Subcutaneous abdominal adipose tissue (tissue), 5 donors: ENCODE measurements at regions not wholly inside any gene's neighbourhood (a gene's known extent, or its start where the extent isn't known, plus 50 kb on each side); places are given as distances from the start of the nearest gene placed in this dataset.

Experiments
- H3K27ac ChIP-seq: one replicate; pipeline ENCODE4 v1.7.0; 2013; ENCODE audit warnings: low read depth, mild to moderate bottlenecking, inconsistent platforms, low read length, moderate library complexity
- H3K27me3 ChIP-seq, 5 donors: one replicate each; pipeline ENCODE4 v1.7.0; 2013; ENCODE audit warnings: low read length in 5 of 5, inconsistent platforms in 1 of 5; ENCODE audit not compliant: control insufficient read depth in 5 of 5, insufficient read depth in 4 of 5
- H3K36me3 ChIP-seq, 5 donors: one replicate each; pipeline ENCODE4 v1.7.0; 2013; ENCODE audit warnings: low read length in 5 of 5; ENCODE audit not compliant: control insufficient read depth in 5 of 5, insufficient read depth in 5 of 5
- H3K4me1 ChIP-seq, 5 donors: one replicate each; pipeline ENCODE4 v1.7.0; 2013; ENCODE audit warnings: low read length in 5 of 5, mild to moderate bottlenecking in 3 of 5, moderate library complexity in 1 of 5; ENCODE audit not compliant: control insufficient read depth in 5 of 5, insufficient read depth in 5 of 5
- H3K4me3 ChIP-seq, 5 donors: one replicate each; pipeline ENCODE4 v1.7.0; 2013; ENCODE audit warnings: low read length in 5 of 5, low read depth in 1 of 5
- H3K9ac ChIP-seq, 5 donors: one replicate each; pipeline ENCODE4 v1.7.0; 2013; ENCODE audit warnings: low read length in 5 of 5, mild to moderate bottlenecking in 4 of 5, moderate library complexity in 3 of 5
- H3K9me3 ChIP-seq, 5 donors: one replicate each; pipeline ENCODE4 v1.7.0; 2013; ENCODE audit warnings: low read length in 5 of 5; ENCODE audit not compliant: control insufficient read depth in 5 of 5
- donor health status: healthy.
- donor health status: healthy.
- donor health status: healthy.
- donor health status: healthy.
- donor health status: healthy.

DNA sequence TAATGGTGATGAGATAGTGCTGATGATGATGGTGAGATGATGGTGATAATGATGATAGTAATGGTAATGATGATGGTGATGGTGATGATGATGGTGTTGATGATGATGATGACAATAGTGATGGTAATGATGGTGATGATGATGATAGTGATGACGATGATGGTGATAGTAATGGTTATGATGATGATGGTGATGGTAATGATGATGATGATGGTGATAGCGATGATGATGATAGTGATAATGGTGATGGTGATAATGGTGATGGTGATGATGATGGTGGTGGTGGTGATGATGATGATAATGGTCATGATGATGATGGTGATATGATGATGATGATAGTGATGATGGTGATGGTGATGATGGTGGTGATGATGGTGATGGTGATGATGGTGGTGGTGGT, 384.6 kb downstream of the MATN1 start:
- H3K27me3 ChIP-seq = peaks cover 15 to 30% (median 15%) of the 10 kb centered on the region in 5 donors
- H3K9me3 ChIP-seq = peaks cover 0 to 7% (median 3%) of the 10 kb centered on the region in 5 donors
- H3K27ac ChIP-seq = no peak overlapping the region
- H3K9ac ChIP-seq = no peak overlapping the region
- H3K4me1 ChIP-seq = no peaks in the 10 kb centered on the region
- H3K36me3 ChIP-seq = no peaks in the 10 kb centered on the region
- no peak overlapping the region for H3K4me3 ChIP-seq

DNA sequence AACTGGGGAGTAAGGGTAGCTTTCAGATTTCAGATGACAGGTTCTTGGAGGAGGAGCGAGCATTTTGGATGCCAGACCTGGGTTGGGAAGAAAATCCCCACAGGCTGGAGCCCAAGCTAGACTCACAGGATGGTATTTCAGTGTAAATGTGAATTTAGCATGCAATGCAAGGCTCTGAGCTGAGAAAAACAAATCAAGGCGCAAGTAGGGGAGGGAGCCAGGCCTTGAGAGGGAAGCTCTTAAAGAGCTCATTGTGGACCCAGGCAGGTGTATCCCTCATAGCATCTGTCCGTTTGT, 386.1 kb downstream of the MATN1 start:
- Histone ChIP-seq H3K9ac (no peak overlapping the region), H3K36me3 (no peaks in the 10 kb centered on the region), H3K4me3 (no peak overlapping the region), H3K27ac (no peak overlapping the region), H3K27me3 (peaks cover 5 to 19% (median 7%) of the 10 kb centered on the region in 5 donors), H3K9me3 (peaks cover 0 to 7% (median 0%) of the 10 kb centered on the region in 5 donors), H3K4me1 (no peaks in the 10 kb centered on the region)

DNA sequence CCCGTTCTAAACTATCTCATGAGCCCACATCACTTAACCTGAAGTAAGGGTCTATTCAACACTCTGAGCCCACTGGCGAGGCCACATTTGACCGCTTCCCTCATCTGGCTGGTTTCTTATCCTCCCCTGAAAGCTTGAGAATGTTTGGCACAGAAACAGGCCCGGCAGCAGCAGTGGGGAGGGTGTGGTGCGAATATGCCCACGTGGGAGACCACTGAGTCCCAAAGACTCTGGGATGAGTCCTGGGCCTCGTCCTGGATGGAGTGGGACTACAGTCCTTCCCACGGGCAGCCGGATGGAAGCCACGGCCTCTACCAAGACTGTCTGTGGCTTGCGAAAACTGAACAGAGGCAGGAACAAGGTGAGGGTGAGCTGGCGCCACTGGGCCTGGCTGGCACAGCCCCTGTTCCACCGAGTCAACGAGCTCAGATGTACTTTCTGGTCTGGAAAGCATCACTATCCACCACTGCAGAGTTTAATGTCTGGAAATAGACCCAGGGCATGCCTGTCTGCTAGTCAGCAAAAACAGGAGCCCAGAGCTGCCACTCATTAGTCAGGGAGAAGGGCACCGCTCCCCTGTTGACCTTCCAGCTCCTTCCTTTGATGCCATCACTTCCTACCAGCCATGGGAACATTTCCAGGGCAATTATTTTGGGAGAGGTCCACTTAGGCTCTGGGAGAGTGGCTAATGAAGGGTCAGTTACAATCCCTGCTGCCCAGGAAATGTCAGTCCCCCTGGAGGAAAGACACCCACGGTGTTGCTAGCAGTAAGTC, 386.6 kb downstream of the MATN1 start:
- Histone ChIP-seq H3K4me1 (no peaks in the 10 kb centered on the region), H3K27me3 (peaks cover 5 to 14% (median 6%) of the 10 kb centered on the region in 5 donors), H3K4me3 (no peak overlapping the region), H3K9ac (no peak overlapping the region), H3K9me3 (peaks cover 0 to 7% (median 0%) of the 10 kb centered on the region in 5 donors), H3K27ac (no peak overlapping the region), H3K36me3 (no peaks in the 10 kb centered on the region)

DNA sequence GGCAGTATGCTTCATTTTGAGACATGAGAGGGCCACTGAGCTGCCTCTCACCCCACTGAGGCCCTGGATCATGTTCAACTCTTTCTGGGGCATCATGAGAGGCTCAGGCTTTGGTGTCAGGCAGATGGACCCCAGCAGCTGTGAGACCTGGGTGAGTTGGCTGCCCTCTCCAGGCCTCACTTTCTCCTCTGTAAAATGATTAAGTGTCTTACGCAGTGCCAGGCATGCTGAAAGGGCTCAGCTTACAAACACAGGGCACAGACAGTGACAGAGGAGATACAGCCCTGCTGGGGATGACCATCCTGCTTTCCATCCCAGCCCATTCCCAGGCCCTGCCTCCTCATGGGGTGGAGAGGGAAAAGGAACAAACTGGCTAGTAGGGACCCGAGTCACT, 387.4 kb downstream of the MATN1 start:
- Histone ChIP-seq H3K27ac (no peak overlapping the region), H3K27me3 (peaks cover under 1 to 10% (median 8%) of the 10 kb centered on the region in 5 donors), H3K4me3 (no peak overlapping the region), H3K9ac (no peak overlapping the region), H3K4me1 (no peaks in the 10 kb centered on the region), H3K36me3 (no peaks in the 10 kb centered on the region), H3K9me3 (peaks cover 0 to 3% (median 0%) of the 10 kb centered on the region in 5 donors)

DNA sequence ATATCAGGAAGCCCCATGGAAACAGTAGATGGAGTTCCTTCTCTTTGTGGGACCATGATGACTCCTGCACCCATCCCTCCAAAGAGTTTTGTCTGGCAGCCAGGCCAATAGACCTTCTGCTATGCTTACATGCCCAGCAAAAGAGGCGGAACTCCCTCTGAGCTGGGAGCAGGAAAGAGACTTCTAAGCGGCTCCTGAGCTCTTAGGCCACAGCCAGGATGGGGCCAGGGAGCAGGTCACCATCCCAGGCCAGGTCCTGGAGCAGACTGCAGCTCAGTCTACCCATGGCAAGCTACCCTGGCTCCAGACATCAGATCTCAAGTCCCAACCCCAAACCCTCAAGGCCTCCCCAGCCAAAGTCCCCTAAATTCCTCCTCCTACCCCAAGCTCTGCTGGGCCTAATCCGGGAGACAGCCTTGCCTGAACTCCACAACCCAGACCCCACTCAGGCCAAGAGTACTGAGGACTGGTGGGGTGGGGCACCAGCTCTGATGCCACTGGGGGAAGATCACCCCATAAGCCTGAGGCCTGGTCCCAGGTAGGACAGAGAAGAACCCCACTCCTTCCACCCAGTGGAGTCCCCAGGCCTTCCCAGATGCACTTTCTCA, 387.9 kb downstream of the MATN1 start:
- H3K27me3 ChIP-seq = peaks cover 0 to 10% (median 8%) of the 10 kb centered on the region in 5 donors
- no peak overlapping the region for H3K4me3 ChIP-seq
- H3K27ac ChIP-seq = no peak overlapping the region

DNA sequence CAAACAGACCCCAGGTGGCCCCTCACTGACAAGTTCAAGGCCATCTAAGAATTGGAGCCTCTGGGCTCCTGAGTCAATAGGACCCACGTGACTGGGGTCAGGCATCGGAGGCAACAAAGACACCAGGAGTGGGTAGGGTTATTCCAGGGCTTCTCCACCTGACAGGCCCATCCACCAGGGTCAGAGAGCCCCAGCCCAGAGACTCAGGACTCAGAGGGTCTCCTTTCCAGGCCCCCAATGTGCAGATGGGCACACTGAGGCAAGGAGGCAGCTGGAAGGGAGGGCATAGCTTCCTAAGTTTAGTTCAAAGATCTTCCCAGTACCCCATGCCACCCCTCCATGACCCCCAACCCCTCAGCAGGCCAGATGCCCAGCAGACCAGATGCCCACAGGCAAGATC, 388.6 kb downstream of the MATN1 start:
- no peak overlapping the region for H3K9ac ChIP-seq

More for the DNA sequence above, 387.9 kb downstream of the MATN1 start:
- Histone ChIP-seq H3K36me3 (no peaks in the 10 kb centered on the region), H3K9ac (no peak overlapping the region), H3K4me1 (no peaks in the 10 kb centered on the region), H3K9me3 (peaks cover 0 to 3% (median 0%) of the 10 kb centered on the region in 5 donors)

DNA sequence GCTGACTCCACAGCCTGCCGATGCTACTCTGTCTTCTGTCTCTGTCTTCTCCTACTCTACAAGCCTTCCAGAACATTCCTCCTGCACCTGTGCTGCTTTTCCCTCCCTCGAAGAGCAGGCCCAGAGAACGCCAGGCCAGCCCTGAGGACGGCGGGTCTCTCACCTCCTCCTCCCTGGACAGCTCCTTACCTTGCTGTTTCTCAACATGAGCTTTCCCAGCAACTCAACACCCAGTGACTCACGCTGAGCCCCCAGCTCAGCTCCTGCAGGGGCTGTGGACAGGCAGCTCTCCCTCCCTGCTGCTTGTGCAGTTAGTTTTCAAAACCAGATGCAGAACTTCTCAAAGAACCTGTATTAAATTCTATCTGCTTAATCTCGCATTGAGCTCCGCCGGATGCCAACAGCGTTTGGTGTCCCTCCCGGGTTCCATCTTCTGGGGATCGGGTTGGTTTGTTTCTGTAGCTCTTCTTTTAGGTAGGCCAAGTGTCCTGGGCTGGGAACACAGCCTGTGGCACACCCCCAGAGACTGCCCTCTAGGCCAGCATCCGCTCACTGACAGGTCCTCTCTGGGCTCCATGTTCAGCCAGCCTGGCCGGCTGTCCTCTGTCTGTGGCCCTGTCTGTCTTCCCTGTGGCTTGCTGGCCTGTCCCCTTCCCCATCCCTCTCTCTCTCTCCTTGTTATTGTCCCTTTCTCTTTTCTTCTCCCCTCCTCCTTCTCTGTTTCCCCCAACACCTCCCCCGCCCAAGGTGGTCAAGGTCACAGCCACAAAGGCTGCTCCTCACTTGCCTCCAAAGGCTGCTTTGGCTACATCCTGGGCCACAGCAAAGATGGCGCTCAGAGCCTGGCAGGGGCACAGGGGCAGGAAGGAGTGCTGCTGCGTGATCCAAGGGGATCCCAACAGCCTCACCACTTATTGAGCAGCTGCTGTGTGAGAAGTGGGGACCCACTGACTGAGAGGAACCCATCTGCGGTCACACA, 391.0 kb downstream of the MATN1 start:
- H3K9me3 ChIP-seq = no peaks in the 10 kb centered on the region
- H3K27me3 ChIP-seq = peaks cover 0 to 6% (median 3%) of the 10 kb centered on the region in 5 donors
- H3K27ac ChIP-seq = no peak overlapping the region
- H3K9ac ChIP-seq = no peak overlapping the region
- H3K4me3 ChIP-seq = no peak overlapping the region
- no peaks in the 10 kb centered on the region for H3K4me1 ChIP-seq
- no peaks in the 10 kb centered on the region for H3K36me3 ChIP-seq

More for the DNA sequence above, 388.6 kb downstream of the MATN1 start:
- Histone ChIP-seq H3K9me3 (peaks cover 0 to 2% (median 0%) of the 10 kb centered on the region in 5 donors), H3K27ac (no peak overlapping the region), H3K27me3 (peaks cover 0 to 8% (median 6%) of the 10 kb centered on the region in 5 donors), H3K36me3 (no peaks in the 10 kb centered on the region), H3K4me1 (no peaks in the 10 kb centered on the region), H3K4me3 (no peak overlapping the region)

DNA sequence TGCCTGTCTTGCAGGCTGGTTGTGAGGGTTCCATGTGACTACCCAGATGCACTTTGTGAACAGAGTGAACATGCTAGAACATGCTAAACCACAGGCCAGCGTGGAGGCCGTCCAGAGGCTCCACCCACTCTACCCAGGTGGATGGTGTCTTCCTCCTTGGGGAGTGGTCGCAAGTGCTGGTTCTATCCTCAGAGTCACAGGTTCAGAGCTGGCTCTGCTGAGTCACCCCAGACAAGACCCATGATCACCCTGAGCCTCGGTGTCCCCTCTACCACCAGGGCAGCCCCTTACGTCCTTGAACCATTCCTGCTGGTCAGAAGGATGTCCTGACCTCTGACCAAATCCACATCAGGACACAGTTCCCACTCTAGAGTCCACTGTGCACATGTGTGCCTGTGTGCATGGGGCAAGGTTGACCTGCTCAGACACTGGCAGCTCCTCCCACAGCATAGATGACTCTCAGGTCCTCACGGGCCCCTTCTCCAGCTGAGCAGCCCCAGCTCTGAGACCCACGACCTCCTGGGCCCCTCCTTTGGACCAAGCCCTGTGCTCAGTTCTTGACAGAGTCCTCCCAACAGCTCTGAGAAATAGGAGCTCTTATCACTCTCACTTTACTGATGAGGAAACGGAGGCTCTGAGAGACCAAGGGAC, 391.8 kb downstream of the MATN1 start:
- Histone ChIP-seq H3K36me3 (no peaks in the 10 kb centered on the region), H3K9ac (no peak overlapping the region), H3K9me3 (no peaks in the 10 kb centered on the region), H3K4me3 (no peak overlapping the region), H3K27ac (no peak overlapping the region), H3K27me3 (peaks cover 0 to 5% (median 3%) of the 10 kb centered on the region in 5 donors), H3K4me1 (no peaks in the 10 kb centered on the region)

DNA sequence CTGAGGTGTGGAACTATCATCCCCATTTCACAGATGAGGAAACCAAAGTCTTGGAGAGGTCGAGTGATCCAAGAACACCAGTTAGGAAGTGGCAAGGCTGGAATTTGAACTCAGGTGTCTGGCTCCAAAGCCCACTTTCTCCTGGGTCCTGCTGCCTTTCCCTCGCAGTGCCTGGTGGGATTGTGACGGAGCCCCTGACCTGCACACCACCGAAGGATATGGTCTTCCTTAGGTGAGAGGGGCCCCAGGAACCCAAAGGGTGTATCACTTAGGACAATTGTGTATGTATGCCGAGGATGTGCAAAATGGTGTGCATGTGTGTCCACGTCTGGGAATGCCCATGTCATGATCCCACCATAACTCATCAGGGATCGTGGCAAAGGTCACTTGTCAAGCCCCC, 392.7 kb downstream of the MATN1 start:
- Histone ChIP-seq H3K27me3 (peaks cover 0 to 6% (median 3%) of the 10 kb centered on the region in 5 donors), H3K4me1 (no peaks in the 10 kb centered on the region), H3K4me3 (no peak overlapping the region), H3K36me3 (no peaks in the 10 kb centered on the region), H3K9me3 (no peaks in the 10 kb centered on the region), H3K9ac (no peak overlapping the region), H3K27ac (no peak overlapping the region)
